SU-DHL-6 (cell line): ENCODE measurements at regions not wholly inside any gene's neighbourhood (a gene's known extent, or its start where the extent isn't known, plus 50 kb on each side); places are given as distances from the start of the nearest gene placed in this dataset.

Experiments
- CTCF ChIP-seq: fragments of 200-600 bp; sonication (generic); IDR thresholded peaks from one replicate; pipeline ENCODE4 v1.5.1; 2017; ENCODE audit warnings: antibody characterized with exemption, mild to moderate bottlenecking, low read length, moderate library complexity; ENCODE audit not compliant: insufficient read depth, poor library complexity, severe bottlenecking
- EZH2phosphoT487 ChIP-seq: fragments of 200-600 bp; sonication (generic), shearing (Covaris generic); conservative IDR thresholded peaks from 2 replicates; pipeline ENCODE4 v1.6.1; 2018; ENCODE audit warnings: mild to moderate bottlenecking, antibody characterized with exemption, low read length, moderate library complexity, mixed read lengths

GRCh38 chr2:67842375-67842959 is 220.3 kb downstream of the C1D start:
- TF ChIP-seq CTCF: no peak
- TF ChIP-seq EZH2phosphoT487: no peak
